ENCODE measurements at regions not wholly inside any gene's neighbourhood (a gene's known extent, or its start where the extent isn't known, plus 50 kb on each side); places are given as distances from the start of the nearest gene placed in this dataset.

- TF ChIP-seq POLR2A (IDR thresholded peaks at IDR 0.05) (no peak), CTCF (IDR thresholded peaks at IDR 0.05) (no peak), POLR2AphosphoS5 (IDR thresholded peaks at IDR 0.05) (no peak)
These were observed 83.7 kb downstream of the CDC7 start for GRCh38 chr1:91584309-91584708.

Data from suprapubic skin (tissue), 4 donors.